ENCODE measurements at regions not wholly inside any gene's neighbourhood (a gene's known extent, or its start where the extent isn't known, plus 50 kb on each side); places are given as distances from the start of the nearest gene placed in this dataset.

DNA sequence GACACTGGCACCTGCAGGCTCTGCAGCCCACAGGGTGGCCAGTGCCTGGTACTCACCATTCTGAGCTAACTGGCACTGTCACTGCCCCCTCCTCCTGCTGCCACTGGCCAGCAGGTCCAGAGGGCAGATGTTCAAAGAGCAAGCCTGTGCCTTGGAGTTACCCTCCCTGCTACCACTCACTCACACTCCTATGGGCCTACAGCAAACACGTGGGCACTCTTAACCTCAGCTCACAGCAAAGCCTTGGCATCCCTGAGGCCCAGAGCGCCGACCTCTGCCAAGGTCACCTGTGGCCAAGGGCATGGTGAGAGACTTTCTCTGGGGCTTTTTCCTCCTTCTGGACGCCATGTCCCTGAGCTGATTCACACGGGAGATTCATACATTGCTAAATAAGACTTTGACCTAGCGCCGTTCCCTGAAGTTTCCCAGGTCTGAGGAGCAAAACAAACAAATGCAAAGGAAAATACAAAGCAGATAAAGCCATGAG lies 270.0 kb upstream of the PPP2R2D start:
- no peak for ATAC-seq
- intact Hi-C loops (cut with DNase I) = no loop called here
- DNase-seq (ENCODE audit: missing footprints) = no peak

- intact Hi-C loops (cut with DNase I) = no loop called here
- ATAC-seq (no peak), DNase-seq (ENCODE audit: missing footprints) (no peak)
These were observed 269.2 kb upstream of the PPP2R2D start for GRCh38 chr10:131631619-131632018.

GRCh38 chr10:131635564-131636015 lies 265.2 kb upstream of the PPP2R2D start:
- no peak for ATAC-seq

GRCh38 chr10:131636116-131636515 lies 264.7 kb upstream of the PPP2R2D start:
- ATAC-seq (no peak), DNase-seq (ENCODE audit: missing footprints) (no peak)
- intact Hi-C loops (cut with DNase I) = no loop called here

More at GRCh38 chr10:131635564-131636015, 265.2 kb upstream of the PPP2R2D start:
- no peak for DNase-seq (ENCODE audit: missing footprints)
- intact Hi-C loops (cut with DNase I) = no loop called here

DNA sequence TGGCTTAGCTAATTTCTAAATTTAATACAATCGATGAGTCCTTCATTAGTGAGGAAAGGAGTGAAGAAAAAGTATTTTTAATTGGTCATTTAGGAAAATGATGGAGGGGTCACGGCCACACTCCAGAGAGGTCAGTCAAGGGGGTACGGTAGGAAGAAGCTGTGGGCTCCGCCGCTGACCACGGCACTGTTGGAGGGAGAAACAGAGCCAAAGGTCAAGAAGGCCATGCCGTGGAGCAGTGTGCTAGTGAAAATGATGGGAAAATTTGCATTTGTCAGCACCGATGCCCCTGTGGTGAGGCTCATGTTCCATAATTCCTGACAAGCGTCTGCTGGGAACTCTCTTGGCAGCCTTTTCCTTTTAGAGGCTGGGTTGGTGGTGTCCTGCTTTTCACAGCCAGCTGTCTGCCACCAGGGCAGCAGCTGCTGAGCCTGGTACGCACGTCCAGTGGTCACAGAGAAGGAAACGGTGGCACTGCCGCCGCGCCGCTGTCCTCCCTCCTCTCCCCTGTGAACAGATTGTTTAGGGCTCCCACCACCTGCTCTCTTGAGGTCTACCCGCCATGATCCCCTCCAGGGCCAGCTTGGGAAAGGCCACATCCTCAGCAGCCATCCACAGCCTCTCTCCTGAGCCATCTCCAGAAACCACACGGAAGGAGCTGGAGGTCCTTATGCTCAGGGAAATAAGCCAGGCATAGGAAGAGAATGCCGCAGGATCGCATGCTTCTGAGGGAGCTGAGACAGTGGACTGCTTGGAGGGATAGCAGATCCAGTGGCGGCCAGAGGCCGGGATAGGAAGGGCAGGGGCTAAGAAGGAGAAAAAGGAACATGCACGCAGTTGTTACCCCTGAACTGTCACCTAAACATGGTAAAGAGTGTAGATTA lies 263.7 kb upstream of the PPP2R2D start:
- DNase-seq (ENCODE audit: missing footprints) (no peak), ATAC-seq (no peak)
- intact Hi-C loops (cut with DNase I) = no loop called here

DNA sequence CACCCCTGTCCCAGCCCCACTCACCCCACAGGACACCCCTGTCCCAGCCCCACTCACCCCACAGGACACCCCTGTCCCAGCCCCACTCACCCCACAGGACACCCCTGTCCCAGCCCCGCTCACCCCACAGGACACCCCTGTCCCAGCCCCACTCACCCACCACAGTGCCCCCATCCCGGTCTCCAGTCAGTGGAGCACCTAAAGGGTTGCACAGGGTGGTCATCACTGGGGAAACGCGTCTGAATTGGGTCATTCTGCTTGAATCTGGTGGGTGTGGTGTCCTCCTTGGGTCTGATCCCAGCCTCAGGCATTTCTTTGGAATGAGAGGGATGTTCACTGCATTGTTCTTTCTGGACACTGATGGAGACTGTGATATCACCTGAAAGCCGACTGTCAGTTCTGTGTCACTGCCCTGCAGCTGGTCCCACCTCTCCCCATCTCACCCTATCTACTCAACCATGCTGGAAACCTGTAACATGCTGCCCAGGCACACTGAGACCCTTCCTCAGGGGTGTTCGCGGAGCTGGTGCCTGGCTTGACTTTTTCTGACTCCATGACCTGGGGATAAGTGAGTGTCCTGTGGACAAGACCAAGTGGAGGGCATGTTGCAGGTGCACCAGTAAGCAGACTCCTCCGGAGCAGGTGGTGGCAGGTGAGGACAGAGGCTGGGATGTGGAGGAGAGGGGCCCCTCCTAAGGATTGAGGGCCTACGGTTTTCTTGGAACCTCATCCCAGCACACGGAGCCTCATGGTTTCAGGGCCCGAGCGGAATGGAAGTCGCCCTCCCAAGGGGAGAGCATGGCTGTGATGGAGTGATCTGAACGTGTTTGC lies 262.5 kb upstream of the PPP2R2D start:
- no peak for ATAC-seq
- intact Hi-C loops (cut with DNase I) = no loop called here
- DNase-seq (ENCODE audit: missing footprints) = no peak

DNA sequence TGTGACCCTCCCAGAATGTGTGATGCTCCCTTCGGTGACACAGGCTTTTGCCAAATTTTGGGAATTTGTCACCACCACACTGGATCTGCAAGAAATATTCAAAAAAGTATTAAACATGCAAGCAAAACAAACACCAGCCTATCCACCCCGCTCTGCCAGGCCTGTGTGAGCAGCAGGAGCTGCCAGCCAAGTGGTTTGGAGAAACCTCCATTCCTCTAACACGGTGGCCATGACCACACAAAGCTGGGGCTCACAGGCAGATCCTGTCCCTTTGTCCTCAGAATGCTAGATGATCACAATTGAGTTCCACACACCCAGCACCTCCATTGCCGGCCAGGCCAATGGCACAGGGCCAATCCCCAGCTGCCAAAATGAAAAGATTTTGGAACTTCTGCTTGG lies 261.9 kb upstream of the PPP2R2D start:
- ATAC-seq = no peak
- intact Hi-C loops (cut with DNase I) = no loop called here

DNA sequence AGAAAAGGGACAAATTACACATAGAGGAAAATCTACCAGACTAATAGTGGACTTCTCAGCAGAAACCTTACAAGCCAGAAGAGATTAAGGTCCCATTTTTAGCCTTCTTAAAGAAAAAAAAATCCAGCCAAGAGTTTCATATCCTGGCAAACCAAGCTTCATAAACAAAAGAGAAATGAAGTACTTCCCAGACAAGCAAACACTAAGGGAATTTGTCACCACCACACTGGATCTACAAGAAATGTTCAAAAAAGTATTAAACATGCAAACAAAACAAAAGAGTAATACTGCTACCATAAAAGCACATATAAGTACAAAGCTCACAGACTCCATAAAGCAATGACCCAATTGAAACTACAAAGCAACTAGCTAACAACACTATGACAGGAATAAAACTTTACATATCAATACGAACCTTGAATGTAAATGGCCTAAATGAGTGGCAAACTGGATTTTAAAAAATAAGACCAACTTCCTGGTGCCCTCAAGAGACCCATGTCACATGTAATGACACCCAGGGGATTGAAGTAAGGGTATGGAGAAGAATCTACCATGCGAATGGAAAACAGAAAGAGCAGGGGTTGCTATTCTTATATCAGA lies 260.7 kb upstream of the PPP2R2D start:
- no peak for ATAC-seq
- DNase-seq (ENCODE audit: missing footprints) = no peak
- intact Hi-C loops (cut with DNase I) = no loop called here

More for the DNA sequence above, 261.9 kb upstream of the PPP2R2D start:
- no peak for DNase-seq (ENCODE audit: missing footprints)

DNA sequence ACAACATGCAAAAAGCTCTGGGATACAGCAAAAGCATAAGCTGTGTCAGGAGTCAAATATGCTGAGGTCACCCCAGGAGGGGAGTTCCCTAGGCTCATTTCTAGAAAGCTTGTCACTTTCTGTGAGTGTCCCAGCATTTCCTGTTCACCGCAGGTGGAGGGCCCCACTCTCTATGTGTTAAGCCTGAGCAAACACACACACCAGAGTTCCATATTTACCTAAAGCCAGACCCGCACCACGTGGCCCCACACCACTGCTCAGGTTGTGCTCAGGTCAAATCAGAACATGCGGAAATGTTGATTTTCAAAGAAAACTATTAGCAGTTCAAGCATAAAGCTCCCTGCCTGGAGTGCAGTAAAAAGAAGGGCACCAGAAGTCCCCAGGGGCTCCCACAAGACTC lies 259.6 kb upstream of the PPP2R2D start:
- DNase-seq (ENCODE audit: missing footprints) = no peak
- intact Hi-C loops (cut with DNase I) = no loop called here
- no peak for ATAC-seq

DNA sequence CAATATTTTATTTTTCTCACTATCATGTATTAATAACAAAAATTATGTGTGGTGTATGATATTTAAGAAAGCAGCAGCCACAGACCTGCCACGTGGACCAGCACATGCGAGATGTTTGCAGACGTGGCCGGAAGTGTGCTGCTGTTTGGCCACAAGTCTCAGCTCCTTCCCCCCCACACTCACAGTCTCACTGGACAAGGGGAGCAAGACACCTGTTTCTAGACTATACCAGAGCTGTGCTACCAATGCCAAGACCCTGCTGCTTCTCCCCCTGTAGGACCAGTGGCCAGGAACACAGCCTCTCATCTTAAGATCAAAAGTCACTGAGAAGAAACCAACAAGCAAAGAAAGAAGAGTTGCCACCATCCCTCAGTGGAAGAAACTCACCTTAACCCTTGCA lies 258.9 kb upstream of the PPP2R2D start:
- no peak for ATAC-seq
- intact Hi-C loops (cut with DNase I) = no loop called here

DNA sequence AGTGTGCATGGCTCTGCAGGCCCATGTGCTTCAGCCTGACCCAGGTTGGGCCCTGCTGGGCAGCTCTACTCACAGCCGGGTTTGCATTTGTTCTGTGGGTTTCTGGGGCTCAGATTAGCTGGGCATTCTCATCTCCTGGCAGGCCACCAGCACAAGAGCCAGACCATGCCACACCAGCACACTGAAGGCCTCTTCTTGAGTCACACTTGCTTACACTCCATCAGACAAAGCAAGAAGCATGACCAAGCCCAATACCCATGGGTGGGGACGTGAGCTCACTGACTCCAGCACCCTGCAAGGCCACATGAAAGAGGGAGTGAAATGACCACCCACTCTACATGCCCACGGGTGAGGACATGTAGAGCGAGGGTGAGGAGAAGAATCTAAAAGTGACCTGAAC lies 257.8 kb upstream of the PPP2R2D start:
- DNase-seq (ENCODE audit: missing footprints) (no peak), ATAC-seq (no peak)
- intact Hi-C loops (cut with DNase I) = no loop called here

More for the DNA sequence above, 258.9 kb upstream of the PPP2R2D start:
- DNase-seq (ENCODE audit: missing footprints) = no peak

GRCh38 chr10:131644289-131644688 lies 256.5 kb upstream of the PPP2R2D start:
- DNase-seq (ENCODE audit: missing footprints) = no peak
- peak; percentile 44 for ATAC-seq
- intact Hi-C loops (cut with DNase I) = no loop called here

- no peak for ATAC-seq
- intact Hi-C loops (cut with DNase I) = no loop called here
- DNase-seq (ENCODE audit: missing footprints) = no peak
These were observed 255.7 kb upstream of the PPP2R2D start for GRCh38 chr10:131644864-131645658.

DNA sequence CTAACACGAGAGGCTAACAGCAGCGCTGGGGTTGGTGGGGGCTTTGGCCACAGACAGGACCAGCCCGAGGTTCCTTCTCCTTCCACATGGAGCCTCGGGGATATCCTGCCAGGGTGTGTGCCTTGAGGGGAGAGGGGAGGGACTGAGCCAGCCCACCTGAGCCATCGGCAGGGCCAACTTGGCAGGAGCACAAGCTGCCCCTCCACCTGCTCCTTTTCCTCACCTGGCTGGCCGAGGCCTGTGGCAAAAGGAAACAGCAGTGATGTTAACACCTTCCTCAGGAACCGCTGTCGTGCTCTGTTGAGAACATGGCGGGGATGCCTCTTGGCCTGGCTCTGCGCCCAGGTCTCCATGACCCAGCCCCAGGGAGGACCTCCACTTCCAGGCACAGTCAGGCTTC lies 255.1 kb upstream of the PPP2R2D start:
- ATAC-seq (no peak), DNase-seq (ENCODE audit: missing footprints) (no peak)
- intact Hi-C loops (cut with DNase I) = no loop called here

DNA sequence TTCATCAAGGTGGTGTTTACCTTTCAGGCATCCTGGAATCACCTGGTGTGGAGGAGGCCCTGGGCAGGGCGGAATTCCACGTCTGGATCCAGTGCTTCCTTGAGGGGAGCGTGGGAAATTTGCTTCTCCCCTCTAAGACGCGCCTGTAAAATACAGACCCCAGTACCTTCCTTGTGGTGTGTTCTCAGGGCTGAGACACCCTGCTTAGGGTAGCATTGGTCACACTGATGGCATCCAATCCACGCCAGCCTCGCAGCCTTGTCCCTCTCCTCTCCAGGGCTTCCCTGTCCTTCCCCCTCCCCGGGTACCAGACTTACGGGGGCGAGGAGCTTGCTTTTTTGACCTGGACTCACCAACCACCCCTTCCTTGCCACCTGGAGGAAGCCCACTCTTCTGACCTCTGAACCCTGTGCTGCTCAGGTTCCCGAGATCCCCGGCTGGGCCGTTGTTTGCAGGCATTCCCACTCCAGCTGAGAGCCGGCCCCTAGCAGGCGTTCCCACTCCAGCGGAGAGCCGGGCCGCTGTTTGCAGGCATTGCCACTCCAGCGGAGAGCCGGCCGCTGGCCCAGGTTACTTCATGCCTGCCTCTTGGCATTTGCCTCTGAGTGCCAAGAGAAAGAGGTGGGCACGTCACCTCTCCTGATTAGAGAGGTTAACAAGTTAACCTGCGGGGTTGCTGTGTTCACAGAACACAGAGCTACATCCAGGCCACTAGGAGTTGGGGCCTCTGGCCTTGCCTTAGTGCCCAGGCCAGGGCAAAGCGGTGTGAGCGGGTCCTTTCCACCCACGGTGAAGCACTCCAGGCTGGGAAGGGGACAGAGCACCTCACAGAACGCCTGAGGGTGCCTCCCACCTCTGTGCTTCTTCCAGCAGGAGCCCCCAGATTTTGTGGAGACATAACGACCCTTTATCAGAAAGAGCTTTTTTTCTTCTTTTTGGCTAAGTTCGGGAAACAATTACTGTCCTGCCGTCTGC lies 254.0 kb upstream of the PPP2R2D start:
- ATAC-seq (no peak), DNase-seq (ENCODE audit: missing footprints) (no peak)
- intact Hi-C loops (cut with DNase I) = no loop called here

DNA sequence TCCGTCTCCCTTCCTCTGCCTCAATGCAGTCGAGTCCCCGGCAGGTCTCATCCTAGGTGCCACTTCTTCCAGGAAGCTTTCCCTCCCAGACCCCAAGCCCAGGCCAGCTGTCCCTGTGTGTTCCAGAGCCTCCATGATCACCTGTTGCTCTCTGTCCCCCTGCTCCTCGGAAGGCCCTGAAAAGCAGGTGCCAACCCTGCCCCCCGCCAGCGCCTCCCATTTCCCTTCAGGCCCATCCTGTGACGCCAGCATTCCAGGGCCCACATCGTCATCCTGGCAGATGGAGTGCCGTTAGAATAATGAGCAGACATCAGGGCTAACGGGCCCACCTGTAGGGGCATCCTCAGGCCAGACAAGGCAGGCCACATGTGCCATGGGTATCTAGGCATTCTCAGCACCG lies 253.0 kb upstream of the PPP2R2D start:
- intact Hi-C loops (cut with DNase I) = no loop called here
- DNase-seq (ENCODE audit: missing footprints) (no peak), ATAC-seq (no peak)

- intact Hi-C loops (cut with DNase I) = no loop called here
- DNase-seq (ENCODE audit: missing footprints) (no peak), ATAC-seq (no peak)
These were observed 252.3 kb upstream of the PPP2R2D start for GRCh38 chr10:131648386-131649020.
